ENCODE measurements at regions not wholly inside any gene's neighbourhood (a gene's known extent, or its start where the extent isn't known, plus 50 kb on each side); places are given as distances from the start of the nearest gene placed in this dataset.
"Not testable (repeated sequence)": the region's sequence is repeated elsewhere in the genome, so short reads cannot be mapped to it uniquely, and the experiment has no call there.

DNA sequence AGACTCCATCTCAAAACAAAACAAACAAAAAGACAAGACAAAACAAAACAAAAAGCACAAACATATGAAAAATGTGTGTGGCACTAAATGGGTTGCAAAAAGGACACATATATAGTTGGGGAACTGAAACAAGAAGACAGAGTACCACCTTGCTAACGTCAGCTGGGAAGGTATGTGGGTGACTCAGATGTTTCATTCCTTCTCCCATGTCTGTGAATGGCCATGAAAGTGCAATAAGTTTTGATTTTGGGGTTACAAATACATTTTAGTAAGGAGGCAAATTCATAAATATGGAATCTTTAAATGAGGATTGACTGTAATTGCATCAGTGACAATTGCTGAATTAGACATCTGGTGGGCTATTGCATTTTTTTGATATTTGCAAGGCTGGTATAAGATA is 81.6 kb upstream of the KLF4 start:
- no peak for DNase-seq

DNA sequence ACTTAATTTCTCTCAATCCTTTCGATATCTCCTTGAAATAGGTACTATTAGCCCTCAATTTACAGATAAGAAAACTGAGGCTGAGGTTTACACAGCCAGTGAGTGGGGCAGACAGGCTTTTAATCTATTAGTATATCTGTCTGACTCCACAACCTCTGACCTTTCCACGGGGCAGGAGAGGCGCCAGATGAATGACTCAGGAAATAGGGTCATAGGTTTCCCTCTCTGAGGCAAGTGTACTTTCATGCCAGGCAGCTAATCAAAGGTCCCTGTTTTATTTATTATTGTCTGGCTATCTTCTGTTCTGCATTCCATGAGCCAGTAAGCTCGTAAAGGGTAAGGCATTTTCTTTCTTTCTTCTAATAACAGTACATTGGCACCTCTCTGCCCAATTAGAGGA is 79.6 kb upstream of the KLF4 start:
- DNase-seq: no peak

DNA sequence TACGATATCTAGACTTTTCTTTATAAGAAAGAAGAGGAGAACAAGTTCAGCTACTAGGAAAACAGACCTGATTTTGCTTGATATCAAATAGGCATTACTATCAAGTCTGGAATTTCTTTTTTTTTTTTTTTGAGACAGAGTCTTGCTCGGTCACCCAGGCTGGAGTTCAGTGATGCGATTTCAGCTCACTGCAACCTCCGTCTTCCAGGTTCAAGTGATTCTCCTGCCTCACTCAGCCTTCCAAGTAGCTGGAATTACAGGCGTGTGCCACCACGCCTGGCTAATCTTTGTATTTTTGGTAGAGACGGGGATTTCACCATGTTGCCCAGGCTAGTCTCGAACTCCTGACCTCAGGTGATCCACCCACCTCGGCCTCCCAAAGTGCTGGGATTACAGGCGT is 78.8 kb upstream of the KLF4 start:
- not testable (repeated sequence) for DNase-seq

DNA sequence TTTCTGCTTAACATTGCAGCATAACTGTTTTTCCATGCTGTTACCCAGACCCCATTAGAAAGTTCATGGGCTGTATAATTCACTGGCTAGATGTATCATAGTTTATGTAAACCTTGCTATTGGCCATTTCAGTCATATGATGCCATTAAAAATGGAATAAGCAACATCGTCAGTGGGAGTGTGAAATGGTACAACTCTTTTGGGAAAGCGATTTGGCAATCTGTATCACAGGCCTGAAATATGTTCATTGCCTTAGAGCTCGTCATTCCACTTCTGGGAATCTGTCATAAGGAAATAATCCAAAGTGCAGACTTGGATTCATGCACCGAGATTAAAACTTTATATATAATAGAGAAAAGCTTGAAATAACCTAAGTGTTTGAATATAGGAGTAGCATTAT is 77.9 kb upstream of the KLF4 start:
- DNase-seq: no peak

DNA sequence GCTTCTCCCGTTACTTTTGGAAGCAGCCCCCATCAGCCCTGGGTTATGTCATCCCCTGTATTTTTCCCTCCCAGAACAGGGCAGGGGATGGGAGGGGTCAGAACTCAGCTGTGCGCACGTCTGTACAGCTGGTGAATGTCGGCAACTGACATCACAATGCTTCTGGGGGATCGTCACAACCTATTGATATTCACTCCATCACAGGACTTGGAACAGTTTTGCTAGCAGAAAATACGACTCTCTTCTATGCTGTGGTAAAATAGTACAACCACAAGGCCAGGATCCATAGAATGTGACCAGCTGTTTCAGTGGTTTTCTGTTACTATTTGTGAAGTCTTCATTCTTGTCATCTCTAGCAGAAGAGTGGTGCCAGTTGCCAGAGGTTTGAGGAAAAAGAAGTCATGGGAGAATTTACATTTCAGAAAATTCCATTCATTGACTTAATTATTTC is 77.1 kb upstream of the KLF4 start:
- no peak for DNase-seq

DNA sequence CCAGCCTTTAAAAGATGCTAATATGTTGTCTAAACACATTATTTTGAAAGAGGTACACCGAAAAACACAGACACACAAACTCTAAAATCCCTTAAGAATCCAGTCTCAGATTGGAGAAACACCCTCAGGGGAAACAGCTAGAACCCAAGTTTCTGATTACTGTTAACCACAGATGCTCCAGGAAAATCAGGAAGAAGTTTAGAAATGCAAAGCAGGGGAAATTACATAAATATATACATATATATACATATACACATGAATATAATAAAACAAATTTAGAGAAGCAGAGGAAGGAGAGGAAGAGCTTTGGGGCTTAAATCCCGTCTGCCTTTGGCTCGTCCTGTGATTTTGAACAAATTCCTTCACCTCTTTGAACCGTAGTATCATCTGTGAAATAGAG is 73.2 kb upstream of the KLF4 start:
- DNase-seq: no peak

DNA sequence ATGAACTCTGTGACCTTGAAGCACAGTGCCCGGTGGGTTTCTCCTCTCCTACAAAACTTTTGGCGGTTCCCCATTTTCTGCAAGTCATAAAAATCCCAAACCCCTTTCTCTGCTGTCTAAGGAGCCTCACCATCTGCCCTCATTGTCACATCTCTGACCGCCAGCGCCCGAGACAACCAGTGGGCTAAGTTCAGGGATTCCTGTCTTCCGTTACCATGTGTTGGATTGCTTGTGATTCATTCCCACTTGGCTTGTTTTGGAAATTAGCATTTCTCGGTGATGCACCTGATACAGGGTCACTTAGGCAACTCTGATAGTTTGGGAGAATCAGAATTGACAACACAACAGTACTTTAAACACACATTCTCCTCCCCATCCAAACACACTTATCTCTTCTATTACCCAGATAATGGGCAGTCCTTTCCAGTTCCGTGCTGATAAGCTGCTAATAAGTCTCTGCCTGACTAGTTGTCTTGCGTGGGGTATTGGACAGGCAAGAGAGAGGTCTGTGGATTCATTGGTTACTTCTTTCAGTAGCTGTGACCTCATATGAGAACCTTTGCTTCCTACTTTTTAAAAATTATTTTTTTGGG is 70.0 kb upstream of the KLF4 start:
- no peak for DNase-seq

DNA sequence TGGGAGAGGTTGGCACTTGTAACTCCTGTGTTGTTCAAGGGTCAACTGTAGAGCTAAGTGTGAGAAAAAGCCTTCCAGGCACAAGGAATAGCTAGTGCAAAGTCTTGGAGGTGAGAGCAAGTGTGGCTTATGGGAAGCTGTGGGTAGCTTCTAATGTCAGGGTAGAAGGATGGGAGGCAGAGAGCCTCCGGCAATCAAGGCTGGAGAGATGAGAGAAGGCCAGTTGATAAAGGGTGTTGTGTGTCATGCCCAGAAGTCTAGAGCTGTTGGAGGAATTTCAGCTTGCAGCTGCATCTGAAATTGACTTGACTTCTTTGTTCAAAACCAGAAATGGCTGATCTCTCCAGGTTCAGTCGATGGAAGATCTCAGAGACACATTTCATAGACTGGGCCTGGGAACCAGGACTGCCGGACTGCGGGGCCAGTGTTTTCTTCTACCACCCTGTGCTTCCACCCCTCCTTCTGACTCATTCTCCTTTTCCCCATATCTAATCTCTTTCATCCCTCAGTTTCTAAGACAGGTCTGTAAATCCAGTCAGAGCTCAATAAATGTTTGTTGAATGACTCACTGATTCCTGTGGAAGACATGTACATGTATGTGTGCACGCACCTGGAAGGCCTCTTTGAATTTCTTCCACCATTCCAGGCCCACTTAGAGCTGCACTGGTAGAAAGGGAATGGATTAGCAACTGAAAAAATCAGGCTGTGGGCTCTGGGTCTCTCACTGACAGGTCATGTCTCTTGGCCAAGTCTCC is 67.8 kb upstream of the KLF4 start:
- DNase-seq: no peak

DNA sequence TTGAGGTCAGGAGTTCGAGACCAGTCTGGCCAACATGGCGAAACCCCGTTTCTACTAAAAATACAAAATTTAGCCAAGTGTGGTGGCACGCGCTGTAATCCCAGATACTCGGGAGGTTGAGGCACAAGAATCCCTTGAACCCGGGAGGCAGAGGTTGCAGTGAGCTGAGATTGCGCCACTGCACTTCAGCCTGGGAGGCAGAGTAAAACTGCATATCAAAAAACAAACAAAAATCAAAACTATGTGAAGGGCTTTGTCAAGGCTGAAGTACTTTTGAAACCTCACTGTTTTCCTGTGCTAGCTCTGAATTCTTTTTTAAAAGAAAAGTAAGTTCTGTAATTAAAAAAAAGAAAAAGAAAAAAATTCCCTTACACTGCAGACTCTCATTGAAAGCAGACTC is 65.1 kb upstream of the KLF4 start:
- no peak for DNase-seq

DNA sequence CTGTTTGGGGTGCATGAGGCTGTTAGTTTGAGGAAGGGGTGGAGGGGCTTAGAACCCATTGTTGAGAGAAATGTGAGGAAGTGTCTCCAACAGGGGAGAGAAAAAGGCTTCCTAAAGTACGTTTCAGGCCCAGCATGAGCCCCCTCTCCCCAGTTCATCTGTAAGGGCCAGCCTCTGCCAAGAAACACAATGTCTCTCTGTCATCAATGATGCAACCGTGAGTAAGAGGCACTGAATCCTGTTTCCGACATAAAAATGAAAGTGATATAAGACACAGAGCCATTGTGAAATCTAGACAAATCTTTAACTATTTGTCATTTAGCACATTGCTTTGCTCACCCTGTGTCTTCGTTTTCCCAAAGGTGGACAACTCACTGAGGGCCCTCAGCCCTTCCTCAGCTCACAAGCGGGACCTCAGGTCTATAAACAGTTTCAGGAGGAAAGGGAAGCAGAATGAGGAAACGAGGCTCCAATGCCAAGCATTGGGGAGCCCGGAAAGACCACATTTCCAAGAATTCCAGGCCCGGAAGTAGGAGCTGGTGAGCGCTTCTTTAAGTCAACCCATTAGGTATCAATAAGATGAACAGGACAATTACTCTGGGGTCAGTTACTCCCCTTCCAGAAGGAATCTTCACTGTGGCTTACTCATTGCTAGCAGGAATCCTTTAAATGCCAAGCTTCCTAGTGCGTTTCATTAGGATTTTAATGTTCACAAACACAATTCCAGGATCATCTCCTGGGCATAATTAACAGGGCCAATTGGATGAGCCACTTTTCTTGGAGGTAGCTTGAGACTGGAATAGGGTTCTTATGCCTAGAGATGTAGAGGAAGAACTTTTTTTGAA is 59.0 kb upstream of the KLF4 start:
- no peak for DNase-seq

DNA sequence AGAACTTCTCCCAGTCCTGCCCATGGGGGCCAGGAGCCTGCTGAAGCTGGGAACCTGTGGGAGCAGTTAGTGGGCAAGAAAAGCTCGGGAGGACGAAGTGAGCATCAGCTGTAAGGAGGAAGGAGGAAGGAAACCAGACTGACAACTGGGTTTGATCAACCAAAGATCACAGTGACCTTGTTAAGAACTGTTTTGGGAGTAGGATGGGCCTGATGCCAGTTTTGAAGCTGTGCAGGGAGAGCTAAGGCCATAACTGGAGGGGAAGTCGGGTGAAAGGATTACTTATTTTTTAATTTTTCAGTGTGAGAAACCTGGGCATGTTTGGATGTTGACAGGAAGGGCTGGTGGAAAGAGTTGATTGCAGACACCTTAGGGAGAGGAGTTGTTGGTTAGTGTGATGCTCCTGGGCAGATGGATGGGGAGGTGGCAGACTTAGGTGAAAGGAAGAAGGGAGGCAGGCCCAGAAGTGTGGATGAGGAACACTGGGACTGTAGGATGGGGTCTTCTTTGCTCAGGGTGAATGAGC is 58.3 kb upstream of the KLF4 start:
- DNase-seq: no peak

DNA sequence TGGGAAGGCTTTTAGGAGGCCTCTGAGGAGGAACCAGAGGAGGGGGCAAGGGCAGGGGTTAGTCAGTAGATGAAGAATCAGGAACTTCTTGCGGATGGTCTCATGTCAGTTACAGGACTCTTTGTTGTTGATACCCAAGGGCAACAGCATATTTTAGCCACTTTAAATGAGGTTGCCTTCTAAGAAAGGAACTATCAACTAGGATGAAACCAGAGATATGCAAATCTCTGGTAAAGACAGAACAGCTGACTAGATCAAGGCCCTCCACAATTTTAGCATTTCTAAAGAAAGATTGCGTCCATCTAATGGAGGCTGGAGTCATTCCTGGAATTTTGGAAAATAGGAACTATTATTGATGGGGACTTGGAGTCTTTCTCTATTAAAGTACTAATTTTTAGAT is 57.7 kb upstream of the KLF4 start:
- DNase-seq: no peak

DNA sequence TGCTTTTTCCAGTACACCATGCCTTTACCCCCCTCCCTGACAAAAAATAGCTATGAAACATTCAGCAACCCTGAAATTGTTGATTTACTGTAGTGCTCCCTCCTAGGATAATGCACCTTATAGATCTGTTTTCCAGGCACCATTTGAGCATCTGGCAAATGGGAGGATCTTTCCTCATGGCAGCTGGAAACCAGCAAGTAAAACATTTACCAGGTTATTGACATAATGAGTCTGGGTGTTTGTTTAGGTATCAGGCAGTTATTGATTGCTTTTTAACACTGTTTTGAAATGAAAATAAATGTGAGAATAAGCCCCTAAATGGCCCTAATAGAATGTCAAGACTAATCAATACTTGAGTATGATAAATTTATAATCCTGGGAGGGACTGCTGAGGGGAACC is 57.3 kb upstream of the KLF4 start:
- no peak for DNase-seq

DNA sequence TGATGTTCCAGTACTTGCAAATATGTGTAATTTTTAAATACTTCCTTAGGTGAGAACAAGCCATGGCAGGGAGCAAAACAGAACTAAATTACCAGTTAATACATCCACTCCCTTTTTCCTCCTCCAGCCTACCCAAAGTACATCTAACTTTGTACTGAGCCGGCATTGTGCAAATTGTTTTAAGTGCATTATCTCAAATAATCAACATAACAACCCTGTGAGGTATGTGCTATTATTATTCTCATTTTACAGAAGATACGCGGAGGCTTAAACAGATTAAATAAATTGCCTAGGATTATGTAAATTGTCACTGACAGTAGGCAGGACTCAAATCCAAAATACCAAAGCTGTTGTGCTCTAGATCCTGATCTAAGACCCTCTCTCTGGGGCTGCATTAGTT is 55.5 kb upstream of the KLF4 start:
- DNase-seq: no peak

DNA sequence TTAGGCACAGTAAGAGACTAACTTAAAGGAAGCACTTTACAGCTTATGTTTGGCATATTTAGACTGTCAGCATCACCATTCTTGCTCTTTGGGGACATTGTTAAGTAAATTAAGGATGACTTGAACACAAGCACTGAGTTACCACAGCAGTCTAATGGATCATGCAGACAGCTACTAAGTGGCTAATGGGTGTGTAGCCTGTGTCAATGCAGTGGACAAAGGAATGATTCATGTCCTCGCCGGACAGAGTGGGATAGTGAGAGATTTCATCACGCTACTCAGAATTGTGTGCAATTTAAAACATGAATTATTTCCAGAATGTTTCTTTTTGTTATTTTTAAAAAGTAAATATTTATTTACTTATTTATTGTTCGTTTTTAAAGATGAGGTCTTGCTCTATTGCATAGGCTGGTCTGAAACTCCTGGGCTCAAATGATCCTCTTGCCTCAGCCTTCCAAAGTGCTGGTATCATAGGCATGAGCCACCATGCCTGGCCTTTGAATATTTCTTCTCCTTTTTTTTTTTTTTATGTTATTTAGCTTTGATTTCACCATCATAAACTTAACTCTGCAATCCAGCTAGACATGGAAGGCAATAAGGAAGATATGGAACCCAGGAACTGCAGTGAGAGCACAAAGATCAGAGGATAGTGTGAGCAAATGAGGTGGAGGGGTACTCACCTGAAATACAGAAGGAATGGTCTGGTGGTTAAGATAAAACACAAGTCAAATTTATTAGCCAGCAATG is 53.0 kb upstream of the KLF4 start:
- no peak for DNase-seq

DNA sequence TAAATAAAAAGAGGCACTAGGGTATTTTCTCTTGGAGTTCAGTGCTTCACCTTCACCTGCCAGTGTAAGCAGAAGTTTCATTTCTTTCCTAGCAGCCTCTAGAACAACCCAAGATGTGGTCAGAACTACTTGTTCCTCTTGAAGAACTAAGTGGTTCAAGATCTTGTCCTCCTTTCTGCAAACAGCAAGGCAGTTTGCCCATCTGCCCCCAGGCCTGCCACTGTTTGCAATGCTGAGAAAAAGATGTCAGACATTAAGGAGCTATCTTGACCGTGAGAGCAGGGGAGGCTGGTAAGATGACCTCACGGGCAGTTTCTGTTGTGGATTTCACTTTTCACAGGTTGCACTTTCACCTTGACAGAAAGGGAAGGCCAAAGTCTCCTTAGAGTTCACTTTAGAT is 52.0 kb upstream of the KLF4 start:
- DNase-seq: no peak

DNA sequence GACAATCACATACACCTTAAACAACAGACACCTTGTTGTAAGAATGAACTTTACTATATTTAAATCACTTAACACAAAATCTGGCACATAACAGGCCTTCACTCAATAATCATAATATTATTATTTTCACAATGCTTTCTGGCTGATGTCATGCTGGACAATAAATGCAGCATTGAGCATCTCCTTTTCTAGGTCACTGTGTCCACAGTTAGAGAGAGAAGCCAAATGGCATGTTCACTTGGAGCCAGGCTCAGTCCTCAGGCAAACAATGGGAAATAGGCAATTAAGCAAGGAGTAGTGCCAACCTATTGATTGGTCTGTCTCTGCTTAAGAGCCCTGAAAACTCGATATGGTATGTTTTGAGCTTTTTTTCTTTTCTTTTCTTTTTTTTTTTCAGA is 50.6 kb upstream of the KLF4 start:
- no peak for DNase-seq

DNA sequence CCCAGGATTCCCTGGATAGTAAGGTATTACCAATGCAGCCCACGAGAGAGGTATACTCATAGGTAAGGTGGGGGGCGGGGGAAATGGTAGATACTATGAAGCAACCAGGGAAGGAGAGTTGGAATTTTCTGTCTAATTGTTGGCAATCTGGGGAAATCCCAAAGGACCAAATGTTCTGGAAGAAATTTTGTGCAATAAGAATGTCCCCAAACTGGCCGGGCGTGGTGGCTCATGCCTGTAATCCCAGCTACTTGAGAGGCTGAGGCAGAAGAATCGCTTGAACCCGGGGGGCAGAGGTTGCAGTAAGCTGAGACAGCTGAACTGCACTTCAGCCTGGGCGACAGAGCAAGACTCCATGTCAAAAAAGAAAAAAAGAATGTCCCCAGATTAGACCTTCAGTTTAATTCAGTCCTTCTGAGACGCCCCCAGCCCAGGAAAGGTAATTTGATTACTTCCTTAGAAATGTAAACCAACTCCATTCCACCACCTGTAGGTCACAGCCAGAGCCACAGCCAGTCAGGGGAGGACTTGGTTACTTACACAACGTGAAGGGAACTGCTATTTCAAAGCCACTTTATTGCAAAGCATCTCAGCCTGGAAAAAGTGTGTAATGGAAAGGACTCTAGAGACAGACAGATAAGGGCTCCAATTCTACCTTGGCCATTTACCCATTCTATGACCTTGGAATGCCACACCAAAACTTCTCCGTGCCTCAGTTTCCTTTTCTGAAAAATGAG is 50.0 kb upstream of the KLF4 start:
- DNase-seq: no peak
